ENCODE measurements at regions not wholly inside any gene's neighbourhood (a gene's known extent, or its start where the extent isn't known, plus 50 kb on each side); places are given as distances from the start of the nearest gene placed in this dataset.

GRCh38 chr20:22878166-22878565 is 156.9 kb upstream of the SSTR4 start:
- TF ChIP-seq CTCF (IDR thresholded peaks at IDR 0.05; ENCODE audit: insufficient read depth, low read length, poor library complexity, severe bottlenecking) (no peak), EZH2phosphoT487 (conservative IDR thresholded peaks at IDR 0.05; ENCODE audit: low read length) (no peak)

Measured in SU-DHL-6 (cell line).